HG02973 (cell line): ENCODE measurements at regions not wholly inside any gene's neighbourhood (a gene's known extent, or its start where the extent isn't known, plus 50 kb on each side); places are given as distances from the start of the nearest gene placed in this dataset.
"Not testable (repeated sequence)": the region's sequence is repeated elsewhere in the genome, so short reads cannot be mapped to it uniquely, and the experiment has no call there.

Experiments used
- ATAC-seq: cut with Tn5 transposase; IDR thresholded peaks from one replicate; pipeline ENCODE4 v1.9.1; 2021; ENCODE audit warnings: moderate library complexity; ENCODE audit not compliant: unreplicated experiment

DNA sequence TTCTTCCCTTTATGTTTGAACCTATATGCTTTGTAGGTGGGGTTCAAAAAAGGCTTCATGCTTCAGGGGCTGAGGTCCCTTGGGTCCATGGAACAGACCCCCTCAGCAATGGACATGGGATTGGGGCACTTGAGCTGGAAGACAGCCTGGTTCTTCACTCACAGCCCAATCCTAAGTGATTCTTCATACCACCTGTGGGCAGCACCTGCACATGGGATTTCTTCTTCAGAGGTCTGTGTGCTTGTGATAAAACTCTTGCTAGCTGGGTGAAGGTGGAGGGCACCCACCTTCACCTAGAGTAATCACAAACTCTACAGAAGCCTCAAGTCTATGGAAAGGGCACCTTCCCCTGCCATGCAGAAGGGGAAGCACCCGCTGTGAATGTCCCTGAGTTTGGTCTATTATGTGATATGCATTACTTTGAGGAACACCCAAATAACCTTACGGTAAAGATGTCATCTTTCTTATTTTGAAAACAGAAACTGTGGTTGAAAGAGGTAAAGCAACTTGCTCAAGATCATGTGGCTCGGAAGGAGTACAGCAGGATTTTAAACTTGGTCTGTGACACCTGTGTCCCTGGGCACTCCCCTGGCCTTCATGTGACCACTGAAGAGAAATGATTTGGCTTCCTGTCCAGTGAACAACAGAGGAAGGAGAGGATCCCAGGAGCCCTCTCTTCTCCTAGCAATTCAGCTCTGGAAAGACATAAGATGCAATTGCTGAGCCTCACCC lies 469.5 kb upstream of the ZMIZ1 start:
- ATAC-seq, result no peak

DNA sequence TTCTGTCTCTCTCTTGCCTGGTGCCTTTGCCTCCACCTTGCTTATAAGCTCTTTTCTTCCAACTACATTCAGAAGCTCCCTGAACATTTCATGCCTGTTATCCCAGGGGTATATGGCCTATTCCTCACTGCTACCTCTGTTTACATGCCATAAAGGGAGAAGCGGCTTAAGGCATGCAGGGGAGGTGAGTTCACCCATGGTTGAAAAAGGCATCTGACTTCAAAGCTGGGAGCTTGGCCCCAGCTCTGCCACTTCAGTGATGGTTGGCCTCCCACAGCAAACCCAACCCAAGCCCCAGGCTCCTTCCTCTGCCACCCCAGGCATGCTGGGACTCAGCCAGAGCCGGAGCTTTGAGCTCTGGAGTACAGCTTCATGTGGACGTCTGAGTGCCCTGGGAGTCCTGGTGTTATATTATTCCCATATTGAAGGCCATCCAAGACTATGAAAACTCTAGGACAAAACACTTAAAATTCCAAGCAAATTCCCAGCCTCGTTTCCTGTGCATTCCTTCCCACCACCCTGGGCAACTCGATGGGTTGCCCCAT lies 468.6 kb upstream of the ZMIZ1 start:
- no peak for ATAC-seq

- ATAC-seq, result no peak
Measured at GRCh38 chr10:78600740-78601139, 468.0 kb upstream of the ZMIZ1 start.

- ATAC-seq, result no peak
Measured at GRCh38 chr10:78602201-78602932, 466.4 kb upstream of the ZMIZ1 start.

DNA sequence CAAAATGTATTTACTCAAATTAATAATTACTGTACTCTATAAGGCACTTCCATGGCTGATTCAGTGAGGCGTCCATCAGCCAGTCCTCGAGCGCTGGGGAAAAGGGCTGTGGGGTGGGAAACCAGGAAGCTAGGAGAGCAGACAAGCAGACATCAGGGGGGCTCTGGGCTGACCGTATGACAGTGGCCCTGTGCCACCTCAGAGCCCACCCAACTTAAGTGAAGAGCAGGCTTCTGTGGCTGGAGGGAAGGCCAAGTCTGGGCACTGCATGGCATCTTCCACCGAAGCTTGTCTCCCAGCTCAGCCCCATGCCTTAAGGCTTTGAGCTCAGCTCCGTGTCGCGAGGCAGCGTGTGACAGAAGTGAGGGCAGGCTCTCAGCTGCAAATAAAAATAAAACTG lies 464.5 kb upstream of the ZMIZ1 start:
- ATAC-seq, result no peak

DNA sequence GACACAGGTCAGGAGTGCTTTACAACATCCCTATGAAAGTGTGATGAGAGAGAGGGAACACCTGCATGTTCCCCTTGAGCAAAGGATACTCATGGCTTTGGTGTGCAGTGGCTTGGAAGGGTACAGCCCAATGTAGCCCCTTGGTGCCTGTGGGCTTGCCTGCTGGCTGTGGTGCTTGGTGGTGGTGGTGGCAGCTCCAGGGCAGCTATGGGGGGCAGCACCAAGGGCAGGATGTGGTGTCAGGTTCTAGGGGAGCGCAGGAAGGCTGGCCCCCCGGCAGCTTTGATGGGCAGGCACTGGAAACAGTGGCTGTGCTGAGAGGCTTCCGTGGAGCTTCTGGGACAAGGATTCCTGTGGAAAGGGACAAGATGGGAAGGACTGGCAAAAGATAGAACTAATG lies 464.0 kb upstream of the ZMIZ1 start:
- ATAC-seq, result no peak

DNA sequence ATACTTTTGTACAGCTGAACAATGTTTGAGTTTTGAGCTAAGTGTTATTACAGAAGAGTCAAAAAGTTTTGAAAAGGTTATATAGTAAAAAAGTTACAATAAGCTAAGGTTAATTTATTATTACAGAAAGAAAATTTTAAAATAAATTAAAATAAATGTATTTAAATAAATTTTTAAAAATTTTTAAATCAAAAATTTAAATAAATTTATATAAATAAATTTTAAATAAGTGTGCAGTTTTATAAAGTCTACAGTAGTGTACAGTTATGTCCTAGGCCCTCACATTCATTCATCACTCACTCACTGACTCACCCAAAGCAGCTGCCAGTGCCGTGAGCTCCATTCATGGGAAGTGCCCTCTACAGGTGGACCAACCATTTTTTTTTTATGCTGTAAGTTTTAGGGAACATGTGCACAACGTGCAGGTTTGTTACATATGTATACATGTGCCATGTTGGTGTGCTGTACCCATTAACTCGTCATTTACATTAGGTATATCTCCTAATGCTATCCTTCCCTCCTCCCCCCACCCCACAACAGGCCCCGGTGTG lies 462.9 kb upstream of the ZMIZ1 start:
- ATAC-seq, result no peak

DNA sequence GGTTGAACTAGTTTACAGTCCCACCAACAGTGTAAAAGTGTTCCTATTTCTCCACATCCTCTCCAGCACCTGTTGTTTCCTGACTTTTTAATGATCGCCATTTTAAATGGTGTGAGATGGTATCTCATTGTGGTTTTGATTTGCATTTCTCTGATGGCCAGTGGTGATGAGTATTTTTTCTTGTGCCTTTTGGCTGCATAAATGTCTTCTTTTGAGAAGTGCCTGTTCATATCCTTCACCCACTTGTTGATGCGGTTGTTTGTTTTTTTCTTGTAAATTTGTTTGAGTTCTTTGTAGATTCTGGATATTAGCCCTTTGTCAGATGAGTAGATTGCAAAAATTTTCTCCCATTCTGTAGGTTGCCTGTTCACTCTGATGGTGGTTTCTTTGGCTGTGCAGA lies 462.0 kb upstream of the ZMIZ1 start:
- not testable (repeated sequence) for ATAC-seq

- no peak for ATAC-seq
Measured at GRCh38 chr10:78609976-78610375, 458.8 kb upstream of the ZMIZ1 start.

GRCh38 chr10:78613132-78613531 lies 455.6 kb upstream of the ZMIZ1 start:
- ATAC-seq, result no peak

- ATAC-seq, result no peak
Measured at GRCh38 chr10:78614267-78614666, 454.5 kb upstream of the ZMIZ1 start.

GRCh38 chr10:78614744-78615143 lies 454.0 kb upstream of the ZMIZ1 start:
- ATAC-seq, result no peak

GRCh38 chr10:78616125-78616695 lies 452.6 kb upstream of the ZMIZ1 start:
- no peak for ATAC-seq

DNA sequence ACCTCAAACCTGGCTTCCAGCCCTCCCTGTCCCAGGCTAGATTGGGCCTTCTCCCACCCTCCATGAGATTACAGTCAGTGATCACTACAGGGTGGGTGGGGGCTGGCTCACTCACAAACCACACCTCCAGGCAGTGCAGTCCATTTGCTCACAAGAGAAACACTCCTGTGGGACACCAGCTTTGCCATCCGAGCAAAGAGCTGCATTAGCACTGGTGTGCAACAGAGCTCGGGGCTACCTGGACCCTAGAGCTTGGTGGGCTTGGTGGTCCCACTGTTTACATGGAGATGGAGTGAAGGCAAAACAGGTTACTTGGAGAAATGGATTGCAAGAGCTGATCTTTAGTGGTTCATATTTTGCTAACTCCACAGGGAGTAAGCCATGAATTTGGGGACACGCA lies 451.7 kb upstream of the ZMIZ1 start:
- no peak for ATAC-seq

DNA sequence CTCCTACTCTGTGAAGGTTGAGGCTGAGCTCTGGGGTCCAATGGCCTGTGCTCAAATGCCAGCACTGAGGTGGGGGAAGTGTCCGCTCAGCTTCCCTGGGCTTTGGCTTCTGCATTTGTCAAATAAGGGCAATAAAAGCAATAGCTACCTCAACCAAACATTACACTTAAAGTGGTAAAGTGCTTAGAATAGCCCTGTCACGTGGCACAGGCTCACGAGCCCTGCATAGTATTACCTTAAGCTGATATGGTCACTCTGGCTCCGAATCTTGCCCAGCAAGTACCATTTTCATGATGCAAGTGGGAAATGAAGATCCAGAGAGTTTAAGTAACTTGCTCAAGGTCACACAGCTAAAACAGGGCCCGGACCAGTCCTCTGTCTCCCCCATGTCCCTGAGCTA lies 451.1 kb upstream of the ZMIZ1 start:
- no peak for ATAC-seq

DNA sequence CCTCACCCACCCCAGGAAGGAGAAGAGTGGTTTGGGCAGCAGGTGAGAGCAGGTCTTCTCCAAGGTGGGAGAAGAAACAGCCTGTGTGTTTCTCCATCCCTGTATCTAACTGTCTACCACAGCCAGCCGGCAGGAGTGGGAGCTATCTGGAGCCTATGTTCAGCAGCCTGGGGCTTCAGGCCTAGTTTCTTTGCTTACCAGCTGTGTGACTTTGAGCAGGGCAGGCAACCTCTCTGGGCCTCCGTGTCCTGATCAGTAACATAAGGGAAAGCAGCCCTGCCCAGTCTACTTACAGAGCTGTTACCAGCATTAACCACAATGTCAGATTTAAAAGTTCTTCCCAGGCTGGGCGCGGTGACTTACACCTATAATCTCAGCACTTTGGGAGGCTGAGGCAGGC lies 450.7 kb upstream of the ZMIZ1 start:
- ATAC-seq, result no peak

DNA sequence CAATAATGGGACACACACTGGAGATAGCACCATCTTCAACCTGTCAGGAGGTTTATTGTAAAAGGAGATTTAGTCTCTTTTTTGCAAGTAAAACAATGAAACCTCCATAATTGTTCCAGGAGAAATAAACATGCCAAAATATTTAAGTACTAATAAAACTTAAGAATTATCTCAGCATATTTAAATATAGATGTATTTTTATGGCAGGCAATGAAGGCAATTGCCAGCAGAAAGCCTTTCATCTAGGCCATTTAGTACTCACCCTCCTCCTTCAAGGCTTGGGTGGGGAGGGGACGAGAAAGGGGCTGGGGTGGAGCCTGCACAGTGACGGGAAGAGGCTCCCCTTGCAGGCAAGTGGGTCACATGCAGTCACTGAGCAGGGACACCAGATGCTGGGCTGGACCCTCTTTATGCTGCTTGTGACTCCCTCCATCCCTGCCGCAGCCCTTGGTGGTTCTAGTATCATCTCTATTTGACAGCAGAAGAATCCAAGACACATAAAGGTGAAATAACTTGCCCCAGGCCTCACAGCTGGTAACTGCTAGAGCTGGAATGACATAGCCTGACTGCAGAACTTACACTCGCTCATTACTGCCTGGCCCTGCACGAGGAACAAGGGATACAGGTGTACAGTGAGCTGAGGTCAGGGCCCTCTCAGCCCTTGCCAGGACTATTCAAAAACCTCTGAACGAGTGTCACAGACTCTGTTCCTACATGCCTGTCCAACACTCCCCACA lies 449.5 kb upstream of the ZMIZ1 start:
- no peak for ATAC-seq

- no peak for ATAC-seq
Measured at GRCh38 chr10:78619896-78620295, 448.9 kb upstream of the ZMIZ1 start.

- ATAC-seq, result no peak
Measured at GRCh38 chr10:78620985-78621799, 447.6 kb upstream of the ZMIZ1 start.

DNA sequence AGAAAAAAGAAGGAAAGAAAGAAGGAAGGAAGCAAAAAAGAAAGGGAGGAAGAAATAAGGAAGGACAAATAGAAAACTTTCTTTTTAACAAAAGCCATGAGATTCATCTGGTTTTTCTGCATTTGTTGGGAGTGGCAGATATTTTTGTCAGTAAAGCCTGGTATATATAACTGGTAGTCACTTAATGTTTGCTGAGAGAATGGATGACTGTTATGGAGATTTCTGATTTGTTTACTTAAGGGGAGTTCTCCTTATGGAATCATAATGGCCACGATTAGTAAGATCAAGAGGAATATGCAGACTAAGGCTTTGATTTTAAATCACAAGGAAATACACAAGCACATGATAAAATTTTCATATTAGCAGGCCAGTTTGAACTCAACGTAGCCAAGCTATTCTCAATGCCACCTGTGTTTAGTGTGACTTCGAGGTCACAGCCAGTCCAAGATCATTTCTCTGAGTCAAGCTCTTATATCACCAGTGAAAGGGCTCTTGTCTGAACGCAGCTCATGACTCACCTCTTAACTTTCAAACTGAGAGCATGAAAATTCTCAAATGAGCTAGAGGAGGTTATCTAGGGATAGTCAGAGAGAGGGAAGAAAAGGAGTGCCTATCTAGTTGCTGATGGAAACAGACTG lies 445.1 kb upstream of the ZMIZ1 start:
- no peak for ATAC-seq
